Astrocyte (in vitro differentiated cells and primary cell): ENCODE measurements at regions not wholly inside any gene's neighbourhood (a gene's known extent, or its start where the extent isn't known, plus 50 kb on each side); places are given as distances from the start of the nearest gene placed in this dataset.

Experiments
- DNase-seq: peaks from one replicate; pipeline ENCODE4 v3.0.0-alpha.2; 2010; ENCODE audit warnings: low read depth
- FAIRE-seq: peaks from 2 replicates; lab custom pipeline; 2011; peaks lifted over from hg19 to GRCh38; lab: Jason Lieb, UNC
- H2AFZ ChIP-seq: 2 replicates; pipeline ENCODE4 v1.6.0; 2012; ENCODE audit warnings: low read depth, low read length, inconsistent platforms
- H3K27ac ChIP-seq: 2 replicates; pipeline ENCODE4 v1.5.1; 2011; ENCODE audit warnings: low read depth, low read length, inconsistent platforms
- H3K27me3 ChIP-seq: 2 replicates; pipeline ENCODE4 v1.6.0; 2011; ENCODE audit warnings: low read length, inconsistent platforms; ENCODE audit not compliant: insufficient read depth
- H3K36me3 ChIP-seq: 2 replicates; pipeline ENCODE4 v1.5.1; 2011; ENCODE audit warnings: low read length, inconsistent platforms; ENCODE audit not compliant: insufficient read depth
- H3K4me1 ChIP-seq: 2 replicates; pipeline ENCODE4 v1.5.1; 2011; ENCODE audit warnings: low read length, inconsistent platforms; ENCODE audit not compliant: insufficient read depth
- H3K4me2 ChIP-seq: 2 replicates; pipeline ENCODE4 v1.6.0; 2012; ENCODE audit warnings: low read length, inconsistent platforms
- H3K4me3 ChIP-seq: 2 replicates; pipeline ENCODE4 v1.5.1; 2011; ENCODE audit warnings: low read depth, mild to moderate bottlenecking, low read length, inconsistent platforms; ENCODE audit not compliant: insufficient read depth
- H3K79me2 ChIP-seq: 2 replicates; pipeline ENCODE4 v1.6.0; 2012; ENCODE audit warnings: mild to moderate bottlenecking, low read length, inconsistent platforms; ENCODE audit not compliant: insufficient read depth
- H3K9ac ChIP-seq: 2 replicates; pipeline ENCODE4 v1.6.0; 2012; ENCODE audit warnings: mild to moderate bottlenecking, low read length, inconsistent platforms
- H3K9me3 ChIP-seq: 2 replicates; pipeline ENCODE4 v1.5.1; 2012; ENCODE audit warnings: low read depth, mild to moderate bottlenecking, low read length, inconsistent platforms; ENCODE audit not compliant: insufficient read depth
- H4K20me1 ChIP-seq: 2 replicates; pipeline ENCODE4 v1.6.0; 2012; ENCODE audit warnings: low read length, inconsistent platforms; ENCODE audit not compliant: insufficient read depth
- H3K27ac Mint-ChIP-seq: one replicate; pipeline ENCODE4 v1.8.0; 2021; ENCODE audit warnings: mild to moderate bottlenecking, mixed read lengths; ENCODE audit not compliant: unreplicated experiment
- H3K27me3 Mint-ChIP-seq: one replicate; pipeline ENCODE4 v1.8.0; 2021; ENCODE audit warnings: low read depth, mixed read lengths; ENCODE audit not compliant: unreplicated experiment
- H3K36me3 Mint-ChIP-seq: one replicate; pipeline ENCODE4 v1.8.0; 2021; ENCODE audit warnings: low read depth, mixed read lengths; ENCODE audit not compliant: unreplicated experiment
- H3K4me1 Mint-ChIP-seq: one replicate; pipeline ENCODE4 v1.8.0; 2021; ENCODE audit warnings: low read depth, mixed read lengths; ENCODE audit not compliant: unreplicated experiment
- H3K4me3 Mint-ChIP-seq: one replicate; pipeline ENCODE4 v1.8.0; 2021; ENCODE audit warnings: mild to moderate bottlenecking, moderate library complexity, mixed read lengths; ENCODE audit not compliant: unreplicated experiment
- H3K9me3 Mint-ChIP-seq: one replicate; pipeline ENCODE4 v1.8.0; 2021; ENCODE audit warnings: mild to moderate bottlenecking, mixed read lengths; ENCODE audit not compliant: unreplicated experiment
- EZH2 ChIP-seq: IDR thresholded peaks from 2 replicates; pipeline ENCODE4 v1.6.1; 2012; ENCODE audit warnings: mild to moderate bottlenecking, low read length, inconsistent platforms; ENCODE audit not compliant: insufficient read depth
- TF ChIP-seq, protein P1 (sequence below): IDR thresholded peaks from 2 replicates; pipeline ENCODE4 v1.5.1; 2011; ENCODE audit warnings: low read depth, mild to moderate bottlenecking, inconsistent platforms, low read length, moderate library complexity; ENCODE audit not compliant: insufficient read depth

DNA sequence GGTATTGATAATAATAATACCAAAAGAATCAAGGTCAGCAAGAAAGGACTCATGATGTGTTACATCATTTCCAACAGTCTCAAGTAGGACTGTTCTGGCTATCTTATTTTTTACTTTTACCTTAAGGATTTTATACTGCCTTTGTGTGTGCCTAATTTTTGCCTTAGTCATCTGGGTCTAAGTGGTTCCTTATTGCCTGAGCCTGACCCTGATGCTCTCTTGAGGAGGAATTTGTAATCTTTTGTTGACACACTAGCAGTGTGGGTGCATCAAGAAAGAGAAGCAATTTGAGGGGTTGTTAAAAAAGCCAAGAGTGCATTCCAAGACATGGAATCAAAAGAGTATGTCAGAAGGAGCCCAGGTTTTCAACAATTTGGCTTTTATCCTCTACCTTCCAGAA lies 59.3 kb downstream of the TMEM100 start:
- H3K4me3 ChIP-seq, result no peak overlapping the region
- no peaks in the 10 kb centered on the region for H3K27me3 ChIP-seq
- peaks cover 17% of the 10 kb centered on the region for H3K4me1 Mint-ChIP-seq
- no peak overlapping the region for H3K4me2 ChIP-seq
- FAIRE-seq (no peak), DNase-seq (no peak)
- no peak overlapping the region for H3K4me3 Mint-ChIP-seq
- no peaks in the 10 kb centered on the region for H3K79me2 ChIP-seq
- no peaks in the 10 kb centered on the region for H3K4me1 ChIP-seq
- H3K9ac ChIP-seq, result no peak overlapping the region
- no peak overlapping the region for H3K27ac Mint-ChIP-seq
- H4K20me1 ChIP-seq, result no peaks in the 10 kb centered on the region
- no peak overlapping the region for H3K27ac ChIP-seq
- no peak overlapping the region for H2AFZ ChIP-seq
- no peaks in the 10 kb centered on the region for H3K9me3 ChIP-seq
- no peaks in the 10 kb centered on the region for H3K27me3 Mint-ChIP-seq
- TF ChIP-seq, protein P1, sequence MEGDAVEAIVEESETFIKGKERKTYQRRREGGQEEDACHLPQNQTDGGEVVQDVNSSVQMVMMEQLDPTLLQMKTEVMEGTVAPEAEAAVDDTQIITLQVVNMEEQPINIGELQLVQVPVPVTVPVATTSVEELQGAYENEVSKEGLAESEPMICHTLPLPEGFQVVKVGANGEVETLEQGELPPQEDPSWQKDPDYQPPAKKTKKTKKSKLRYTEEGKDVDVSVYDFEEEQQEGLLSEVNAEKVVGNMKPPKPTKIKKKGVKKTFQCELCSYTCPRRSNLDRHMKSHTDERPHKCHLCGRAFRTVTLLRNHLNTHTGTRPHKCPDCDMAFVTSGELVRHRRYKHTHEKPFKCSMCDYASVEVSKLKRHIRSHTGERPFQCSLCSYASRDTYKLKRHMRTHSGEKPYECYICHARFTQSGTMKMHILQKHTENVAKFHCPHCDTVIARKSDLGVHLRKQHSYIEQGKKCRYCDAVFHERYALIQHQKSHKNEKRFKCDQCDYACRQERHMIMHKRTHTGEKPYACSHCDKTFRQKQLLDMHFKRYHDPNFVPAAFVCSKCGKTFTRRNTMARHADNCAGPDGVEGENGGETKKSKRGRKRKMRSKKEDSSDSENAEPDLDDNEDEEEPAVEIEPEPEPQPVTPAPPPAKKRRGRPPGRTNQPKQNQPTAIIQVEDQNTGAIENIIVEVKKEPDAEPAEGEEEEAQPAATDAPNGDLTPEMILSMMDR, result no peak
- no peak for TF ChIP-seq EZH2
- H3K36me3 ChIP-seq, result no peaks in the 10 kb centered on the region
- no peaks in the 10 kb centered on the region for H3K9me3 Mint-ChIP-seq
- H3K36me3 Mint-ChIP-seq, result no peaks in the 10 kb centered on the region

DNA sequence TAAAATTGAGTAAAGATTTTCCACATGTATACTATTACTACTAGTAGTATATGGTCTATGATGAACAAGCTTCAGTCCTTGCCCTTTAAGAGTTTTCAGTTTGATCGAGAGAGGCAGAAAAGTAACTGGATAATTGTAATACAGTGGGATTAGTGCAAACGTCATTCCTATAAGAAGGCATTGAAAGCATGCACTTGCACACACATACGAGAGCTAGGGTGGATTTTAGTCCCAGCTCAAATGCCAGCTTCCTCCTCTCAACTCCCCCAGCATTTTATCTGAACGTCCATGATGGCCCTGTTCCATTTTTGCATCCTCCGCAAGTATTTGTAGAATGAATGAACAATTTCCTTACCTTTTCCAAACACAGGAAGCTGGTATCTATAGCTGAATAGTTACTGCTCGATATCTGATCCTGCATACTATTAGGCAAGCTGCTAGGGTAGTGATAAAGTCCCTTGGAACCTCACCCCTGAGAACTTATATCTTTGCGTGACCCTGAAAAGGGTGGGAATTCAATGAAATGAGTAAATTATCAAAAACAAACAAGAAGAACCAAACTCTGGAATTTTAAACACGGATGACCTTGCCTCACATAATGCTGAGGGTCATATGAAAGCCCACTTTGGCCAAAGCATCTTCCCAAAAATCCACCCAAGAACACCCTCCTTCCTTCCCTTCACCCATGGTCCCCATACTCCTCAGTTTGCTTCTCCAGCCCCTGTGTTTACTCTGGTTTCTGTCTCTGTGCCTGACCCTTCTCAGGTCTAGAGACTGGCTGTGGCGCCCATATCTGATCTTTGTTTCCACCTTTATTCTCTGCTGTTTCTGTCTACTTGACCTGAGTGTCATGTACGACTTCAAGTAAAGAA lies 60.5 kb downstream of the TMEM100 start:
- no peak overlapping the region for H2AFZ ChIP-seq
- H3K9me3 ChIP-seq, result no peaks in the 10 kb centered on the region
- H3K36me3 ChIP-seq, result no peaks in the 10 kb centered on the region
- peaks cover 16% of the 10 kb centered on the region for H3K4me1 Mint-ChIP-seq
- H3K4me3 ChIP-seq, result no peak overlapping the region
- no peaks in the 10 kb centered on the region for H3K36me3 Mint-ChIP-seq
- H3K27me3 Mint-ChIP-seq, result no peaks in the 10 kb centered on the region
- no peak overlapping the region for H3K27ac ChIP-seq
- no peaks in the 10 kb centered on the region for H3K4me1 ChIP-seq
- TF ChIP-seq EZH2, result no peak
- TF ChIP-seq, protein P1, result no peak
- no peaks in the 10 kb centered on the region for H4K20me1 ChIP-seq
- H3K9ac ChIP-seq, result no peak overlapping the region
- H3K27me3 ChIP-seq, result no peaks in the 10 kb centered on the region
- no peaks in the 10 kb centered on the region for H3K9me3 Mint-ChIP-seq
- no peak overlapping the region for H3K27ac Mint-ChIP-seq
- FAIRE-seq (no peak), DNase-seq (no peak)
- no peak overlapping the region for H3K4me2 ChIP-seq
- no peak overlapping the region for H3K4me3 Mint-ChIP-seq
- H3K79me2 ChIP-seq, result no peaks in the 10 kb centered on the region

DNA sequence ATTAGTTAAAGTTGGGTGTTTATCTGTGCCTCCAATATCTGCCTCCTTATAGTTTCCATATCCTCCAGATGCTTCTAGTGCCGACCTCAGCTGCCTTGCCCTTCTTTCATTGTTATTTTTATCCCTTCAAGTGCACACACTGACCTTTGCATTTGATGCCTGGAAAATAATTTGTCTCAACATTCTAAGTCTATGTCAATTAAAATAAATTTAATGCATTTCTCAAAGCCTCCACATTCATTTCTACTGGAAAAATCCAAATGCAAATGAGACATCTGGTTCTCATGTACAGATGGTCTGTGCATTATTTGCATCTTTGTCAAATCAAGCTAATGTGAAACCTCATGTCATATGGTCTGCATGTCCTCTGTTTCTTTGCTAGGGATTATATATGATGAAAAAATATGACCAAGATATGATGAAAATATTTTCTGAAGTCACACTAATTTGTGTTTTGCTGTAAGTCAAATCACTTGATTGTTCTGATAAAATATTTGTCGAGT lies 61.4 kb downstream of the TMEM100 start:
- Histone ChIP-seq H3K27me3 (no peaks in the 10 kb centered on the region), H3K27ac (no peak overlapping the region)
- H3K27me3 Mint-ChIP-seq, result no peaks in the 10 kb centered on the region

More for the DNA sequence above, 61.4 kb downstream of the TMEM100 start:
- H3K4me1 Mint-ChIP-seq, result peaks cover 16% of the 10 kb centered on the region
- DNase-seq (no peak), FAIRE-seq (no peak)
- H3K4me1 ChIP-seq, result no peaks in the 10 kb centered on the region
- no peaks in the 10 kb centered on the region for H3K9me3 Mint-ChIP-seq
- H2AFZ ChIP-seq, result no peak overlapping the region
- H4K20me1 ChIP-seq, result no peaks in the 10 kb centered on the region
- H3K4me2 ChIP-seq, result no peak overlapping the region
- no peaks in the 10 kb centered on the region for H3K79me2 ChIP-seq
- no peaks in the 10 kb centered on the region for H3K9me3 ChIP-seq
- no peak overlapping the region for H3K9ac ChIP-seq
- H3K36me3 ChIP-seq, result no peaks in the 10 kb centered on the region
- H3K36me3 Mint-ChIP-seq, result no peaks in the 10 kb centered on the region
- no peak overlapping the region for H3K4me3 Mint-ChIP-seq
- H3K4me3 ChIP-seq, result no peak overlapping the region
- no peak for TF ChIP-seq EZH2
- TF ChIP-seq, protein P1, result no peak
- no peak overlapping the region for H3K27ac Mint-ChIP-seq
